Upper lobe of left lung (tissue), 6 donors: ENCODE measurements at regions not wholly inside any gene's neighbourhood (a gene's known extent, or its start where the extent isn't known, plus 50 kb on each side); places are given as distances from the start of the nearest gene placed in this dataset.
A peak's percentile ranks its signal among the peaks of the same experiment; 100 is the strongest.

ENCODE experiments used
- ATAC-seq, 2 donors: fragments of 200-7000 bp; cut with Tn5 transposase; one replicate each; pipeline ENCODE4 v1.9.1; 2022; ENCODE audit warnings: mild to moderate bottlenecking in 2 of 2, moderate library complexity in 2 of 2; ENCODE audit not compliant: low FRiP score in 2 of 2
- DNase-seq, 2 donors: peaks; one replicate each; pipeline ENCODE4 v3.0.0-alpha.2; 2019 to 2020
- H3K27ac ChIP-seq, 4 donors: fragments of 200-600 bp; sonication (generic); one replicate each; pipeline ENCODE4 v1.5.1; 2016 to 2019
- H3K27me3 ChIP-seq, 4 donors: fragments of 200-600 bp; sonication (generic); one replicate each; pipeline ENCODE4 v1.5.1; 2017 to 2019
- H3K36me3 ChIP-seq, 4 donors: fragments of 200-600 bp; sonication (generic); one replicate each; pipeline ENCODE4 v1.5.1; 2016 to 2019
- H3K4me1 ChIP-seq, 4 donors: fragments of 200-600 bp; sonication (generic); one replicate each; pipeline ENCODE4 v1.5.1; 2018 to 2019
- H3K4me3 ChIP-seq, 4 donors: fragments of 200-600 bp; sonication (generic); one replicate each; pipeline ENCODE4 v1.5.1; 2017 to 2019; ENCODE audit warnings: mild to moderate bottlenecking in 2 of 4, moderate library complexity in 1 of 4
- H3K9me3 ChIP-seq, 4 donors: fragments of 200-600 bp; sonication (generic); one replicate each; pipeline ENCODE4 v1.5.1; 2018 to 2019
- EP300 ChIP-seq, 4 donors: sonication (generic); formaldehyde crosslinking; IDR thresholded peaks; one replicate each; pipeline ENCODE4 v1.5.1; 2017; ENCODE audit warnings: antibody characterized with exemption in 4 of 4, control low read depth in 2 of 4
- POLR2A ChIP-seq, 4 donors: fragments of 450-650 bp; IDR thresholded peaks; one replicate each; pipeline ENCODE4 v1.5.1; 2016 to 2017; ENCODE audit warnings: antibody characterized with exemption in 4 of 4, mild to moderate bottlenecking in 2 of 4
- POLR2AphosphoS5 ChIP-seq, 2 donors: sonication (generic); formaldehyde crosslinking; IDR thresholded peaks; one replicate each; pipeline ENCODE4 v1.5.1; 2017; ENCODE audit warnings: antibody characterized with exemption in 2 of 2
- WGBS, 2 donors: methylation state at CpG; one replicate each; pipeline ENCODE4 v1.1.5; 2017 to 2018; 5-methylcytosine and 5-hydroxymethylcytosine counted together
- TF ChIP-seq, protein P1 (sequence below), 6 experiments: fragments of 450-650 bp in 4 of 6; fragments of 200-600 bp in 2 of 6; sonication (generic) in 2 of 6; IDR thresholded peaks; one replicate each; pipeline ENCODE4 v1.5.1; 2016 to 2019; ENCODE audit warnings: antibody characterized with exemption in 6 of 6
- donor health status: DM: no; HTN: no; CAD: no; lungs with moderate emphysema.
- donor health status: DM: no; HTN: yes; CAD: no; lungs with severe emphysema.

DNA sequence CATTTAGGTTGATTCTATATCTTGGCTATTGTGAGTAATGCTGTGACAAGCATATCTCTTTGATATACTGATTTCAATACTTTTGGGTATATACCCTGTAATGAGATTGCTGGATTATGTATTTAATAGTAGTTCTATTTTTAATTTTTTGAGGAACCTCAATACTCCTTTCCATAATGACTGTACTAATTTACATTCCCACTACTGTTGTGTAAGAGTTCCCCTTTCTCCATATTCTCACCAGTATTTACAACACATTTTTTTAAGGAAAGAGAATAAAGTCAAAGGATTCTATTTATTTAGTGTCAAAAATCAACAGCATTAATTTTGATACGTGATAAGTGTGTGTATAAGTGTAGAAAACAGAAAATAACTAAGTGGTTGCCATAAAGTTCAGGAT is 356.4 kb upstream of the EDIL3 start:
- no peak overlapping the region for H3K4me3 ChIP-seq
- H3K27me3 ChIP-seq: no peaks in the 10 kb centered on the region
- 78 to 82% methylated on average over 1 of the region's 1 CpG for WGBS, 2 donors
- H3K9me3 ChIP-seq: no peaks in the 10 kb centered on the region
- H3K4me1 ChIP-seq: no peaks in the 10 kb centered on the region
- DNase-seq (no peak), ATAC-seq (no peak)
- TF ChIP-seq, protein P1, sequence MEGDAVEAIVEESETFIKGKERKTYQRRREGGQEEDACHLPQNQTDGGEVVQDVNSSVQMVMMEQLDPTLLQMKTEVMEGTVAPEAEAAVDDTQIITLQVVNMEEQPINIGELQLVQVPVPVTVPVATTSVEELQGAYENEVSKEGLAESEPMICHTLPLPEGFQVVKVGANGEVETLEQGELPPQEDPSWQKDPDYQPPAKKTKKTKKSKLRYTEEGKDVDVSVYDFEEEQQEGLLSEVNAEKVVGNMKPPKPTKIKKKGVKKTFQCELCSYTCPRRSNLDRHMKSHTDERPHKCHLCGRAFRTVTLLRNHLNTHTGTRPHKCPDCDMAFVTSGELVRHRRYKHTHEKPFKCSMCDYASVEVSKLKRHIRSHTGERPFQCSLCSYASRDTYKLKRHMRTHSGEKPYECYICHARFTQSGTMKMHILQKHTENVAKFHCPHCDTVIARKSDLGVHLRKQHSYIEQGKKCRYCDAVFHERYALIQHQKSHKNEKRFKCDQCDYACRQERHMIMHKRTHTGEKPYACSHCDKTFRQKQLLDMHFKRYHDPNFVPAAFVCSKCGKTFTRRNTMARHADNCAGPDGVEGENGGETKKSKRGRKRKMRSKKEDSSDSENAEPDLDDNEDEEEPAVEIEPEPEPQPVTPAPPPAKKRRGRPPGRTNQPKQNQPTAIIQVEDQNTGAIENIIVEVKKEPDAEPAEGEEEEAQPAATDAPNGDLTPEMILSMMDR (IDR thresholded peaks at IDR 0.05): no peak
- TF ChIP-seq POLR2A (IDR thresholded peaks at IDR 0.05) (no peak), POLR2AphosphoS5 (IDR thresholded peaks at IDR 0.05) (no peak), EP300 (IDR thresholded peaks at IDR 0.05) (no peak)
- no peak overlapping the region for H3K27ac ChIP-seq
- H3K36me3 ChIP-seq: no peaks in the 10 kb centered on the region

DNA sequence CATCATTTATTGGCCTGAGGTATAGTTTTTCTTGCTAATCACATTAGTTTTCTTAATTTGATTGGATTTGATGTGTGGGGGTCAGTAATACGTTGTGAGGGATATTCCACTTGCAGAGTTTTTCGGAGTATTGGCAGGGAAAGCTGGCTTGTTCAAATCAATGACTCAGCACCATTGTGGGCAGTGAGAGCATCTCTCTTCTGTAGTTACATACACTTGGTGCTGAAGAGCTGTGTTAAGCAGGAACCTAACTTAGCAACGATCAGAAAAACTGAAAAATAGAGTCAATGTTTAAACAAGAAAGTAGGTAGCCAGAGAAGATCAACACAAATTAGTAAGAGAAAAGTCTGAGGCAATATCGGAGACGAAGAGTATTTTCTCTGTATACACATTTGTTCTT is 344.6 kb upstream of the EDIL3 start:
- no peaks in the 10 kb centered on the region for H3K4me1 ChIP-seq
- H3K4me3 ChIP-seq: no peak overlapping the region
- 41 to 53% methylated on average over 5 of the region's 5 CpGs for WGBS, 2 donors
- no peak overlapping the region for H3K27ac ChIP-seq
- H3K9me3 ChIP-seq: no peaks in the 10 kb centered on the region
- TF ChIP-seq POLR2A (IDR thresholded peaks at IDR 0.05) (no peak), EP300 (IDR thresholded peaks at IDR 0.05) (no peak), POLR2AphosphoS5 (IDR thresholded peaks at IDR 0.05) (no peak)
- TF ChIP-seq, protein P1 (IDR thresholded peaks at IDR 0.05): no peak
- H3K36me3 ChIP-seq: no peaks in the 10 kb centered on the region
- DNase-seq (peak in 1 of 2 donors; percentile 23), ATAC-seq (no peak)
- H3K27me3 ChIP-seq: no peaks in the 10 kb centered on the region

DNA sequence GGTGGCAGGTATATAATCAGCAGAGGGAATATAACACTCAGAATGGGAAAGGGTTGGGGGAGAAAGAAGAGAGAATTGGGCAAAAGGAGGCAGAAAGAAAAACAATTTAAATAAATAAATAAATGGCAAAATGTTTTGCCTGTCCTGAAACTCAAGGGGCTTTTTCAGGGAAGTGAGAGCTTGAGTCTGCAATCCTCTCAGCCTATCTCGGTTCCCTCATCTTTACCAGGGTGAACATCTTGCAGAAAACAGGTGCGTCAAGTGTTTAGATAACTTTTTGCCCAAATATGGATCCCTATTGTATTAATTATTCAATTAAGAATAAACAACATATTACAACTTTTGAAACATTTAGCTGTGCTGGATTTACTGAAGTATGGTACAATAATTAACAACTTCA is 343.0 kb upstream of the EDIL3 start:
- no peak for TF ChIP-seq POLR2AphosphoS5 (IDR thresholded peaks at IDR 0.05)
- TF ChIP-seq, protein P1 (IDR thresholded peaks at IDR 0.05): no peak
- no peak for TF ChIP-seq EP300 (IDR thresholded peaks at IDR 0.05)
- no peak for TF ChIP-seq POLR2A (IDR thresholded peaks at IDR 0.05)

DNA sequence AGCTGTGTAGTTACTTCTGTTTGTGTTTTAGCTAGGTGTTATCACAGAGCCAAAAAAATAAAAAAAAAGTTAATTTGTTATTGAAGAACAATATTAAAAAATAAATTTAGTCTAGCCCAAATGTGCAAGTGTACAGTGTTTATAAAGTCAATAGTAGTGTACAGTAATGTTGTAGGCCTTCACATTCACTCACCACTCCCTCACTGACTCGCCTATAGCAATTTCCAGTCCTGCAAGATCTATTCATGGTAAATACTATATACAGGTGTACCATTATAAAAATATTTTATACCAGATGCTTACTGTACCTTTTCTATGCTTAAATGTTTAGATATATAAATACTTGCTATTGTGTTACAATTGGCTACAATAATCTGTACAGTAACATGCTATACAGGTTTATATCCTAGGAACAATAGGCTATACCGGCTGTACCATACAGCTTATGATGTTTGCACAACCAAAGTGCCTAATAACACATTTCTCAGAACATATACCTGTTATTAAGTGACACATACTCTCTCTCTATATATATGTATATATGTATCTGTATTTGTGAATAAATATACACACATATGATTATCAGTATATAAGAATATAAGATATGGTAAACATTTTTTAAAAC is 341.4 kb upstream of the EDIL3 start:
- TF ChIP-seq, protein P1 (IDR thresholded peaks at IDR 0.05): no peak
- TF ChIP-seq POLR2AphosphoS5 (IDR thresholded peaks at IDR 0.05): no peak
- no peak for TF ChIP-seq EP300 (IDR thresholded peaks at IDR 0.05)
- TF ChIP-seq POLR2A (IDR thresholded peaks at IDR 0.05): no peak
- Histone ChIP-seq H3K36me3 (no peaks in the 10 kb centered on the region), H3K27me3 (no peaks in the 10 kb centered on the region), H3K9me3 (no peaks in the 10 kb centered on the region), H3K4me1 (no peaks in the 10 kb centered on the region), H3K4me3 (no peak overlapping the region), H3K27ac (no peak overlapping the region)
- 87 to 95% methylated on average over 2 of the region's 2 CpGs for WGBS, 2 donors
- DNase-seq (no peak), ATAC-seq (no peak)

More for the DNA sequence above, 343.0 kb upstream of the EDIL3 start:
- Histone ChIP-seq H3K27me3 (no peaks in the 10 kb centered on the region), H3K9me3 (no peaks in the 10 kb centered on the region), H3K4me1 (no peaks in the 10 kb centered on the region), H3K4me3 (no peak overlapping the region), H3K27ac (no peak overlapping the region), H3K36me3 (no peaks in the 10 kb centered on the region)
- 85 to 86% methylated on average over 2 of the region's 2 CpGs for WGBS, 2 donors
- no peak for DNase-seq
- no peak for ATAC-seq

DNA sequence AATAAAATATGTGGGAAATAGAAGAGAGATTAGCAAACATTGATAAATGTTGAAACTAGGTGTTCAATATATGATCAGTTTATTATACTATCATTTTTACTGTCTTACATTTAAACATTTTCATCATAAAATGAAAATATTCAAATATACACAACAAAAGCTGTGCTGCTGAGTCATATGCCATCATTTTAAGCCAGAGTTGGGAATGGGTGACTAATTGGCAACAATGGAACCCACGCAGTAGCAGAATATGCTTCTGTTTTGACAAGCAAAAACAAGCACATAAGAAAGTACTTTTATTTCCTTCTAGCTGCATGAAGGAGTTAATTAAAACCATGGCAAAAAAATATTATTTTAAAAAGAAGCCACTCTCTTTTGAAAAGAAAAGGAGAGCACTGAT is 340.0 kb upstream of the EDIL3 start:
- DNase-seq (no peak), ATAC-seq (no peak)
- Histone ChIP-seq H3K9me3 (no peaks in the 10 kb centered on the region), H3K4me1 (no peaks in the 10 kb centered on the region), H3K4me3 (no peak overlapping the region), H3K27me3 (no peaks in the 10 kb centered on the region), H3K36me3 (no peaks in the 10 kb centered on the region), H3K27ac (no peak overlapping the region)
- TF ChIP-seq POLR2AphosphoS5 (IDR thresholded peaks at IDR 0.05): no peak
- no peak for TF ChIP-seq EP300 (IDR thresholded peaks at IDR 0.05)
- no peak for TF ChIP-seq POLR2A (IDR thresholded peaks at IDR 0.05)
- TF ChIP-seq, protein P1 (IDR thresholded peaks at IDR 0.05): no peak
- 82 to 96% methylated on average over 1 of the region's 1 CpG for WGBS, 2 donors
